Thyroid gland (tissue), 4 donors: ENCODE measurements at regions not wholly inside any gene's neighbourhood (a gene's known extent, or its start where the extent isn't known, plus 50 kb on each side); places are given as distances from the start of the nearest gene placed in this dataset.
A peak's percentile ranks its signal among the peaks of the same experiment; 100 is the strongest.

ENCODE experiments used
- DNase-seq, 2 donors: peaks; one replicate each; pipeline ENCODE4 v3.0.0-alpha.2; 2019
- H3K27ac ChIP-seq, 3 donors: fragments of 200-600 bp; sonication (generic); 1 replicate in 2 of 3; 2 replicates in 1 of 3; pipeline ENCODE4 v1.5.1; 2016 to 2019; ENCODE audit warnings: mild to moderate bottlenecking in 1 of 3, moderate library complexity in 1 of 3
- H3K27me3 ChIP-seq: fragments of 200-600 bp; sonication (generic); one replicate; pipeline ENCODE4 v1.5.1; 2019
- H3K36me3 ChIP-seq, 2 donors: fragments of 200-600 bp; sonication (generic); one replicate each; pipeline ENCODE4 v1.5.1; 2016 to 2019
- H3K4me1 ChIP-seq, 2 donors: fragments of 200-600 bp; sonication (generic); one replicate each; pipeline ENCODE4 v1.5.1; 2017 to 2019
- H3K4me3 ChIP-seq, 3 donors: fragments of 200-600 bp; sonication (generic); replicated peaks in 1 of 3; 1 replicate in 2 of 3; 2 replicates in 1 of 3; pipeline ENCODE4 v1.5.1; 2016; ENCODE audit warnings: mild to moderate bottlenecking in 1 of 3
- H3K9me3 ChIP-seq: fragments of 200-600 bp; sonication (generic); one replicate; pipeline ENCODE4 v1.5.1; 2017
- CTCF ChIP-seq, 6 experiments: fragments of 200-600 bp in 3 of 6; fragments of 450-650 bp in 3 of 6; sonication (generic) in 3 of 6; IDR thresholded peaks; one replicate each; pipeline ENCODE4 v1.5.1; 2016 to 2019; ENCODE audit warnings: antibody characterized with exemption in 6 of 6, mild to moderate bottlenecking in 2 of 6, inconsistent platforms in 1 of 6, moderate library complexity in 1 of 6
- POLR2A ChIP-seq, 2 donors: fragments of 450-650 bp; IDR thresholded peaks; one replicate each; pipeline ENCODE4 v1.6.1; 2017; ENCODE audit warnings: antibody characterized with exemption in 2 of 2, mild to moderate bottlenecking in 2 of 2, moderate library complexity in 1 of 2
- WGBS, 2 donors: methylation state at CpG; one replicate each; pipeline ENCODE4 v1.1.5; 2017; 5-methylcytosine and 5-hydroxymethylcytosine counted together
- intact Hi-C: fragments of 100-400 bp; cut with DNase I; formaldehyde crosslinking; loops from one replicate; pipeline ENCODE4 v1.15.1; 2023

DNA sequence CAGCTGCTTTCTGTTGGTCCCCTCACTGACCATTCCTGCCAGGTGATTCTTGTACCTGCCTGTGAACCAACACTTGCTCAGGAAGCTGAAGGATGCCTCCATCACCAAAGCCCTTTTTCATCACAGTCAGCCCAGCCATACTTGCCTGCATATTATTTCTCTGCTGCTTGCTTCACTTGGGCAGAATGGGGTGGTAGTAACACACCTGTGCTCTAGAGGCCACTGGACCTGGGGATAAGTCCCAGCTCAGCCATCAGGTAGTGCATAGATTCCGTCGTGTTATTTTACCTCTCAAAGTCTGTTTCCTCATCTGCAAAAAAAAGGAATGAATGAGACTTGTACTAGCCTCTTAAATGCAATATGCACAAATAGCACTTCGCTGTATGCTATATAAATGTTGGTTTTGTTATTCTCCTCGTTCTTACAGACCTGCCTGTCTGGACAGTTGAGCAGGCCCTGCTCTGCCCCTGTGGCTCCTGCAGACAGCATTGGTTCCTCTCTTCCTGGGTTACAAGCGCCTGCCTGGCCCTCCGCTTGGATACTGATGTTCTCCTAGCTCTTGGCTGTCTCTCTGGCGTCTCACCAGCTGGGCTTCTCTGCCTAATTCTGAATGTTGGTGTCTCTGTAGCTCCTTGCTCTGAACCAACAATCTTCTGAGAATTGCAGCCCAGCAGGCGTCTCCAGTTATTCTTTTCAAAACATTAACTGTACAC, 151.8 kb downstream of the UNC5CL start:
- no peak for TF ChIP-seq POLR2A (IDR thresholded peaks at IDR 0.05)
- no peak for TF ChIP-seq CTCF (IDR thresholded peaks at IDR 0.05)
- no peaks in the 10 kb centered on the region for H3K27me3 ChIP-seq
- intact Hi-C loops, result no loop called here
- 74 to 86% methylated on average over 8 of the region's 8 CpGs for WGBS, 2 donors
- H3K4me1 ChIP-seq, result no peaks in the 10 kb centered on the region
- no peak overlapping the region for H3K4me3 ChIP-seq
- DNase-seq, result no peak
- no peaks in the 10 kb centered on the region for H3K9me3 ChIP-seq
- no peak overlapping the region for H3K27ac ChIP-seq
- H3K36me3 ChIP-seq, result no peaks in the 10 kb centered on the region

DNA sequence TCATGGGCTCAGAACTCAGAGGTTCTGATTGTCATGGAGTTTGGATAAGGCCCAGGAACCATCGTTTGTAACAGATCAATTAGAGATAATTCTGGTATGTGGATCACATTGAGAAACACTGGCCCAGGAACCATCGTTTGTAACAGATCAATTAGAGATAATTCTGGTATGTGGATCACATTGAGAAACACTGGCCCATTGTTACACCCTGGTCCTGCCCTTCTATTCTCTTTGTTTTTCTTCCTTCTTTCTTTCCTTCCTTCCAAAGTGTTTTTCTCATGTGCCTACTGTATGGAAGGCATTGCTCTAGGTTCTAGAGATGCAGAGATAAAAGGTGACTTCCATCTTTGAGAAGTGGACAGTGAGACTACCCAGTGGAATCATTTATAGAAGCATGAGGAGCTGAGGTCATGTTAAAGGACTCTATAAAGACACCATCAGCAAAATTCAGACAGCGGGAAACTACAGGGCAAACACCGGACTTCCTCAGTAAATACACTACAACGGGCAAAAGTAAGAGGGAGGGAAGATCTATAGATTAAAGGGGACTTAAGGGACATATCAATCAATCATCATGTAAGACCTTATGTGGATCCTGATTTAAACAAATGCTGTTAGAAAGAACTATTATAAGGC, 153.8 kb downstream of the UNC5CL start:
- Histone ChIP-seq H3K36me3 (no peaks in the 10 kb centered on the region), H3K27me3 (no peaks in the 10 kb centered on the region), H3K27ac (no peak overlapping the region), H3K4me1 (no peaks in the 10 kb centered on the region), H3K9me3 (no peaks in the 10 kb centered on the region), H3K4me3 (no peak overlapping the region)
- intact Hi-C loops, result no loop called here
- TF ChIP-seq CTCF (IDR thresholded peaks at IDR 0.05), result no peak
- TF ChIP-seq POLR2A (IDR thresholded peaks at IDR 0.05), result no peak
- 60 to 67% methylated on average over 5 of the region's 5 CpGs for WGBS, 2 donors
- no peak for DNase-seq

GRCh38 chr6:40882323-40882997, 156.6 kb downstream of the UNC5CL start:
- WGBS, 2 donors, result 51 to 67% methylated on average over 6 of the region's 6 CpGs
- TF ChIP-seq POLR2A (IDR thresholded peaks at IDR 0.05) (no peak), CTCF (IDR thresholded peaks at IDR 0.05) (no peak)
- intact Hi-C loops, result no loop called here
- no peaks in the 10 kb centered on the region for H3K27me3 ChIP-seq
- no peaks in the 10 kb centered on the region for H3K9me3 ChIP-seq
- no peaks in the 10 kb centered on the region for H3K36me3 ChIP-seq
- no peak overlapping the region for H3K27ac ChIP-seq
- peak; percentile 65 to 68 for DNase-seq
- no peaks in the 10 kb centered on the region for H3K4me1 ChIP-seq
- H3K4me3 ChIP-seq, result no peak overlapping the region

GRCh38 chr6:40881501-40881900, 157.5 kb downstream of the UNC5CL start:
- Histone ChIP-seq H3K27ac (no peak overlapping the region), H3K36me3 (no peaks in the 10 kb centered on the region), H3K4me3 (no peak overlapping the region), H3K27me3 (no peaks in the 10 kb centered on the region), H3K9me3 (no peaks in the 10 kb centered on the region), H3K4me1 (no peaks in the 10 kb centered on the region)
- TF ChIP-seq CTCF (IDR thresholded peaks at IDR 0.05), result no peak
- 90 to 91% methylated on average over 2 of the region's 2 CpGs for WGBS, 2 donors
- intact Hi-C loops, result no loop called here
- no peak for DNase-seq

- Histone ChIP-seq H3K27ac (no peak overlapping the region), H3K4me1 (no peaks in the 10 kb centered on the region), H3K27me3 (no peaks in the 10 kb centered on the region), H3K36me3 (no peaks in the 10 kb centered on the region), H3K9me3 (no peaks in the 10 kb centered on the region), H3K4me3 (no peak overlapping the region)
- WGBS, 2 donors, result 77 to 78% methylated on average over 2 of the region's 2 CpGs
- intact Hi-C loops, result no loop called here
- DNase-seq, result no peak
- TF ChIP-seq POLR2A (IDR thresholded peaks at IDR 0.05) (no peak), CTCF (IDR thresholded peaks at IDR 0.05) (no peak)
These were observed 158.1 kb downstream of the UNC5CL start for GRCh38 chr6:40880906-40881305.
